GM12878 (cell line): ENCODE measurements at regions not wholly inside any gene's neighbourhood (a gene's known extent, or its start where the extent isn't known, plus 50 kb on each side); places are given as distances from the start of the nearest gene placed in this dataset.

Experiments used
- ATAC-seq: fragments of 200-7000 bp; cut with Tn5 transposase; 3 replicates; pipeline ENCODE4 v1.9.1; 2020; ENCODE audit warnings: mild to moderate bottlenecking, moderate library complexity
- BruUV-seq: library from RNA; stranded (reverse); fragments of 400-500 nt; replicated peaks from 2 replicates; lab custom pipeline; 2021; lab: Mats Ljungman, UMichigan
- CTCF ChIA-PET: fragments of 300-600 bp; sonication (Branson Sonifier 250); formaldehyde crosslinking; extraction: SDS; loops from one replicate; lab custom pipeline; 2021; ENCODE audit warnings: inconsistent platforms; lab: Yijun Ruan, JAX
- POLR2A ChIA-PET: fragments of 350-600 bp; formaldehyde crosslinking; extraction: SDS; loops from one replicate; lab custom pipeline; 2021; ENCODE audit warnings: inconsistent platforms; lab: Charles Lee
- RAD21 ChIA-PET: fragments of 300-600 bp; sonication (Branson Sonifier 250); formaldehyde crosslinking; loops from one replicate; lab custom pipeline; 2023; ENCODE audit warnings: antibody characterized with exemption; ENCODE audit not compliant: unreplicated experiment; lab: Charles Lee
- SMC1A ChIA-PET: fragments of 300-600 bp; sonication (Branson Sonifier 250); formaldehyde crosslinking; loops from one replicate; lab custom pipeline; 2023; ENCODE audit not compliant: unreplicated experiment, uncharacterized antibody; lab: Charles Lee
- DNase-seq: peaks from one replicate; pipeline ENCODE4 v3.0.0-alpha.2; 2011; ENCODE audit warnings: low read depth, low spot score
- FAIRE-seq: peaks from 3 replicates; lab custom pipeline; 2011; peaks lifted over from hg19 to GRCh38; lab: Jason Lieb, UNC
- H2AFZ ChIP-seq: 2 replicates; pipeline ENCODE4 v1.6.0; 2011; ENCODE audit warnings: low read depth, low read length, control low read depth; ENCODE audit not compliant: control insufficient read depth
- H3K27ac ChIP-seq: 2 replicates; pipeline ENCODE4 v1.5.1; 2011; ENCODE audit warnings: control low read depth; ENCODE audit not compliant: control insufficient read depth, insufficient read depth
- H3K27me3 ChIP-seq, 2 experiments: replicated peaks in 1 of 2; 2 replicates each; pipeline versions ENCODE4 v1.6.0 to v1.6.1; 2011; ENCODE audit warnings: low read length in 1 of 2; ENCODE audit not compliant: control insufficient read depth in 2 of 2, insufficient read depth in 2 of 2
- H3K36me3 ChIP-seq, 2 experiments: 2 replicates each; pipeline ENCODE4 v1.5.1; 2011; ENCODE audit warnings: low read length in 1 of 2; ENCODE audit not compliant: control insufficient read depth in 2 of 2, insufficient read depth in 2 of 2
- H3K4me1 ChIP-seq: 2 replicates; pipeline ENCODE4 v1.6.1; 2011; ENCODE audit warnings: mild to moderate bottlenecking, low read length, moderate library complexity, mixed read lengths; ENCODE audit not compliant: control insufficient read depth, insufficient read depth
- H3K4me2 ChIP-seq: 2 replicates; pipeline ENCODE4 v1.6.0; 2011; ENCODE audit warnings: control low read depth; ENCODE audit not compliant: control insufficient read depth, insufficient read depth
- H3K4me3 ChIP-seq: fragments of 200-600 bp; sonication (generic); 2 replicates; pipeline ENCODE4 v1.5.1; 2016
- H3K79me2 ChIP-seq: 2 replicates; pipeline ENCODE4 v1.6.0; 2011; ENCODE audit warnings: low read length; ENCODE audit not compliant: control insufficient read depth, insufficient read depth
- H3K9ac ChIP-seq: 2 replicates; pipeline ENCODE4 v1.8.0; 2011; ENCODE audit warnings: low read length, control low read depth, mixed read lengths; ENCODE audit not compliant: control insufficient read depth, insufficient read depth
- H3K9me3 ChIP-seq: replicated peaks from 3 replicates; pipeline ENCODE4 v1.5.1; 2011; ENCODE audit warnings: mild to moderate bottlenecking, low read length; ENCODE audit not compliant: control insufficient read depth, insufficient read depth
- H4K20me1 ChIP-seq: 2 replicates; pipeline ENCODE4 v1.6.0; 2011; ENCODE audit not compliant: control insufficient read depth, insufficient read depth
- POLR2A ChIP-seq: IDR thresholded peaks from 2 replicates; pipeline ENCODE4 v1.6.1; 2011; ENCODE audit warnings: low read depth, mild to moderate bottlenecking, low read length
- TBL1XR1 ChIP-seq: IDR thresholded peaks from 2 replicates; pipeline ENCODE4 v1.6.1; 2012; ENCODE audit warnings: low read depth, low read length, improper control_type of control experiment
- WGBS: methylation state at CpG from one replicate; pipeline ENCODE4 v1.1.6; 2016; ENCODE audit warnings: low lambda C conversion rate; ENCODE audit not compliant: insufficient replicate concordance, insufficient coverage; ENCODE audit errors: missing lambda C conversion rate; 5-methylcytosine and 5-hydroxymethylcytosine counted together
- in situ Hi-C: fragments of 300-500 bp; cut with MboI; formaldehyde crosslinking; loops from 9 replicates; pipeline ENCODE4 v1.14.3; 2018; ENCODE audit warnings: mixed read lengths
- intact Hi-C: fragments of 100-400 bp; cut with micrococcal nuclease; formaldehyde crosslinking; loops from one replicate; pipeline ENCODE4 v1.14.2; 2022; ENCODE audit not compliant: unreplicated experiment
- TF ChIP-seq, protein P1 (sequence below): IDR thresholded peaks from 2 replicates; pipeline ENCODE4 v1.6.1; 2011; ENCODE audit warnings: borderline replicate concordance, low read depth, mild to moderate bottlenecking, moderate library complexity, low read length; ENCODE audit not compliant: insufficient read depth, poor library complexity, severe bottlenecking
- TF ChIP-seq, protein P2 (sequence below): fragments of 450-650 bp; IDR thresholded peaks from 2 replicates; pipeline ENCODE4 v1.6.1; 2017; ENCODE audit warnings: borderline replicate concordance

DNA sequence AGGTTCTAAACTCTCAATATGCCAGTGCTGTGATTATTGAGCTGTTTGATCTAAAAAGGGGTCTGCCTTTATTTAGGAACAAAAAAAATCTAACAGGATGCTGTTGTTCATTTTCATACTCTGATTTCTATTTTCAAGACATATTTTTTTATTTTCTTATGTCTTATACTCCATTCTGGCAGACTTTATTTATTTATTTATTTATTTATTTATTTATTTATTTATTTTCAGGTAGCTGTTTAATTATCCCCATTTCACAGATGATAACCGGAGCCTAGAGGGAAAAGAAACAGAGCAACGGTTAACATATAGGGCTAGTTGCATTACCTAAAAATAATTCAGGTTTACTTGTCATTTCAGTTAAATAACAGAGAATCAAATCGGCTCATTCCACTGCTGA lies 174.4 kb downstream of the CENPF start (continued):
- TF ChIP-seq TBL1XR1: no peak

DNA sequence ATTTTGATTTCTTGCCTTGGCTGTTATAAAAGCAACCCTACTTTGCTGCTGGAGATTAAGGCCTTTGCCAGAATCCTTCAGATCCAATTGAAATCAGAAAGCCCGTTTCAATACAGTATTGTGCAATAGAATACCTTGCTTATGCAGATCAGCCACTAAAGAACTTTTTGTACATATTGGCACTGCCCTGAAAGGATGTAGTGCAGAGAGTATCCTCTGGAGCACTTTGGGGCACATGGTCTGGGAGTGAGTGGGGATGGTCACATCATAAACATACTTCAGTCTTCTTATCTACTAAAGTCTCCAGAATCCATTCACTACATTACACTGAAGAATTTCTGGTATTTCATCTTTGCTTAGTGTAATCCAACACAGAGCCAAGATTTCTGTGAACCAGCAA lies 189.0 kb downstream of the CENPF start:
- H3K9me3 ChIP-seq: no peaks in the 10 kb centered on the region
- in situ Hi-C loops: no loop called here
- TF ChIP-seq, protein P1, sequence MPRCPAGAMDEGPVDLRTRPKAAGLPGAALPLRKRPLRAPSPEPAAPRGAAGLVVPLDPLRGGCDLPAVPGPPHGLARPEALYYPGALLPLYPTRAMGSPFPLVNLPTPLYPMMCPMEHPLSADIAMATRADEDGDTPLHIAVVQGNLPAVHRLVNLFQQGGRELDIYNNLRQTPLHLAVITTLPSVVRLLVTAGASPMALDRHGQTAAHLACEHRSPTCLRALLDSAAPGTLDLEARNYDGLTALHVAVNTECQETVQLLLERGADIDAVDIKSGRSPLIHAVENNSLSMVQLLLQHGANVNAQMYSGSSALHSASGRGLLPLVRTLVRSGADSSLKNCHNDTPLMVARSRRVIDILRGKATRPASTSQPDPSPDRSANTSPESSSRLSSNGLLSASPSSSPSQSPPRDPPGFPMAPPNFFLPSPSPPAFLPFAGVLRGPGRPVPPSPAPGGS: no peak
- TF ChIP-seq, protein P2, sequence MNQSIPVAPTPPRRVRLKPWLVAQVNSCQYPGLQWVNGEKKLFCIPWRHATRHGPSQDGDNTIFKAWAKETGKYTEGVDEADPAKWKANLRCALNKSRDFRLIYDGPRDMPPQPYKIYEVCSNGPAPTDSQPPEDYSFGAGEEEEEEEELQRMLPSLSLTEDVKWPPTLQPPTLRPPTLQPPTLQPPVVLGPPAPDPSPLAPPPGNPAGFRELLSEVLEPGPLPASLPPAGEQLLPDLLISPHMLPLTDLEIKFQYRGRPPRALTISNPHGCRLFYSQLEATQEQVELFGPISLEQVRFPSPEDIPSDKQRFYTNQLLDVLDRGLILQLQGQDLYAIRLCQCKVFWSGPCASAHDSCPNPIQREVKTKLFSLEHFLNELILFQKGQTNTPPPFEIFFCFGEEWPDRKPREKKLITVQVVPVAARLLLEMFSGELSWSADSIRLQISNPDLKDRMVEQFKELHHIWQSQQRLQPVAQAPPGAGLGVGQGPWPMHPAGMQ: no peak
- no peak for TF ChIP-seq POLR2A
- no peaks in the 10 kb centered on the region for H3K4me1 ChIP-seq
- intact Hi-C loops: no loop called here
- no peak overlapping the region for H3K4me3 ChIP-seq
- H3K27ac ChIP-seq: no peak overlapping the region
- ChIA-PET RAD21 (no interaction called here), POLR2A (no interaction called here), CTCF (no interaction called here), SMC1A (no interaction called here)
- 0% methylated on average over 1 of the region's 1 CpG for WGBS
- ATAC-seq (no peak), FAIRE-seq (no peak), DNase-seq (no peak)
- no peaks in the 10 kb centered on the region for H4K20me1 ChIP-seq
- no peak overlapping the region for H2AFZ ChIP-seq
- BruUV-seq: no TSS peak
- H3K36me3 ChIP-seq: no peaks in the 10 kb centered on the region
- no peaks in the 10 kb centered on the region for H3K27me3 ChIP-seq
- H3K79me2 ChIP-seq: no peaks in the 10 kb centered on the region
- H3K9ac ChIP-seq: no peak overlapping the region
- no peak overlapping the region for H3K4me2 ChIP-seq
